Small intestine (tissue), 7 donors: ENCODE measurements at regions not wholly inside any gene's neighbourhood (a gene's known extent, or its start where the extent isn't known, plus 50 kb on each side); places are given as distances from the start of the nearest gene placed in this dataset.

Experiments used
- DNase-seq, 2 donors: peaks; one replicate each; pipeline versions ENCODE4 v3.0.0 to v3.0.0-alpha.2; 2013
- FAIRE-seq: peaks from 2 replicates; lab custom pipeline; 2012; peaks lifted over from hg19 to GRCh38; lab: Jason Lieb, UNC
- H3K27ac ChIP-seq, 3 donors: one replicate each; pipeline ENCODE4 v1.5.1; 2013; ENCODE audit warnings: low read length in 2 of 3, mild to moderate bottlenecking in 2 of 3, control low read depth in 1 of 3, inconsistent platforms in 1 of 3, low read depth in 1 of 3, moderate library complexity in 1 of 3
- H3K27me3 ChIP-seq, 3 donors: one replicate each; pipeline ENCODE4 v1.6.1; 2013; ENCODE audit warnings: low read length in 3 of 3, inconsistent platforms in 1 of 3; ENCODE audit not compliant: control insufficient read depth in 3 of 3, insufficient read depth in 3 of 3
- H3K36me3 ChIP-seq, 3 donors: one replicate each; pipeline ENCODE4 v1.6.1; 2013; ENCODE audit warnings: low read length in 3 of 3, inconsistent platforms in 1 of 3, low read depth in 1 of 3, mild to moderate bottlenecking in 1 of 3, moderate library complexity in 1 of 3; ENCODE audit not compliant: control insufficient read depth in 3 of 3, insufficient read depth in 2 of 3
- H3K4me1 ChIP-seq, 3 donors: one replicate each; pipeline ENCODE4 v1.6.1; 2013; ENCODE audit warnings: low read length in 2 of 3, inconsistent platforms in 1 of 3, low read depth in 1 of 3, mild to moderate bottlenecking in 1 of 3, moderate library complexity in 1 of 3; ENCODE audit not compliant: control insufficient read depth in 3 of 3, insufficient read depth in 2 of 3
- H3K4me3 ChIP-seq, 3 donors: one replicate each; pipeline ENCODE4 v1.5.1; 2013; ENCODE audit warnings: low read length in 3 of 3, control low read depth in 1 of 3, inconsistent platforms in 1 of 3, low read depth in 1 of 3, mild to moderate bottlenecking in 1 of 3, moderate library complexity in 1 of 3
- H3K9me3 ChIP-seq, 2 donors: one replicate each; pipeline ENCODE4 v1.6.1; 2013; ENCODE audit warnings: low read depth in 1 of 2, low read length in 1 of 2; ENCODE audit not compliant: control insufficient read depth in 2 of 2, insufficient read depth in 1 of 2
- WGBS, 3 donors: extraction: QIAGEN DNeasy Blood & Tissue Kit; methylation state at CpG; one replicate each; pipeline ENCODE4 v1.1.7; 2013; 5-methylcytosine and 5-hydroxymethylcytosine counted together
- donor health status: healthy with polysubstance abuse.
- donor health status: control.
- donor health status: control.
- donor health status: Bipolar disorder and iron deficiency.
- donor health status: healthy.

DNA sequence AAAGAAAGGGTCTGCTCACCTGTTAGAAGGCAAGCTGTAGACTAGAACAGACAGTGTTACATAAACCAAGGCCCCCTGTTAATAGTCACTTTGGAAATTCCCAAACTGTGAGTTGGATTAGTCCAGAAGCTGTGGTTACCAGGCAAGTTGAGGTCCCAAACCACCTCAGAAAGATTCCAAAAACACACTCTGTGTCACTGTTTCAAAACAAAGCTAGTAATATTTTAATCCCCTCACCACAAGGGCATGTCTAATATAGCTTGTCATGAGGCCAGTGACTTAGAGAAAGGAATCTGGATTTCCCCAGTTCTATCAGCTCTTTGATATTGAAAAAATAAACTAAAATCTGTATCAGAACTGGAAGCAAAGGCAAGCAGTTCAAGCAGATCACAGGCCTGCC lies 244.6 kb downstream of the HAO1 start:
- FAIRE-seq (no peak), DNase-seq (no peak)
- H3K9me3 ChIP-seq: no peaks in the 10 kb centered on the region
- no peaks in the 10 kb centered on the region for H3K4me1 ChIP-seq
- no peak overlapping the region for H3K27ac ChIP-seq
- H3K4me3 ChIP-seq: no peak overlapping the region
- no peaks in the 10 kb centered on the region for H3K36me3 ChIP-seq
- H3K27me3 ChIP-seq: no peaks in the 10 kb centered on the region

DNA sequence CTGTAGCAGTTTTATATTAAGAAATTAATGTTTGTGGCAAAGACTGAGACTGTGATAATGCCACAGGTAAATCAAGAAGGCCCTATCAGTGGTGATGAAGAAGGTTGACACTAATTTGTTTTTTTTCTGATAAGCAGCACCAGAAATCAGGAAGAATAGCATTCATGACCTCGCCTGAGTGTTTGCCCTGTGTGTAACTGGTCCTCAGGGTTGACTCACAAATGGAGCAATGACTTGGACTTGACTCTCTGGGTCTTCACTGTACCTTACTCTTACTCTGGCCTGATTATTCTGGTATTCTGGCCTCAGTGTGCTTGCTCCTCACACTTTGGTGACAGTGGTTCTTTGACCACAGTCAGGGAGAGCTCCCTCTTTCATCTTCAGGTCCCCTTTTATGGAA lies 243.9 kb downstream of the HAO1 start:
- FAIRE-seq (no peak), DNase-seq (no peak)
- no peak overlapping the region for H3K27ac ChIP-seq
- H3K4me1 ChIP-seq: no peaks in the 10 kb centered on the region
- no peak overlapping the region for H3K4me3 ChIP-seq
- no peaks in the 10 kb centered on the region for H3K36me3 ChIP-seq
- no peaks in the 10 kb centered on the region for H3K9me3 ChIP-seq
- no peaks in the 10 kb centered on the region for H3K27me3 ChIP-seq
- 14 to 56% (median 24%) methylated on average over 1 of the region's 1 CpG for WGBS, 3 donors

DNA sequence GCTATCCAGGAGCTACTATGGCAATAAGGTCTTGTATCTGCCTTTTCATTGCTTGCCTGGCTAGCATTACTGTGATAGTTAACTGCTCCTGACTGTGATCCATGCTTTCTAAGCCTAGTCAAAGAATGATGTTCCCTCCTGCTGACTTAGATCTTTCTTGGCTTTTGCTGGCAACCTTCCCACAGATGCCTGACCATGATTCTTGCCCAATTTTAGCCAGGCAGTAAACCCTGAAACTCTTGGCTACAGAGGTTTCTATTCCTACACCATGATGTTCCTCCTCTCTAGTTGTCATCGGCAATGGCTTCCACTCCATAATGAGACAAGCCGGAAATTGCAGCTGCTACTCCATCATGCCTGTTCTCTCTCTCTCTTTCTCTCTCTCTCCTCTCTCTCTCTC lies 238.1 kb downstream of the HAO1 start:
- FAIRE-seq (no peak), DNase-seq (no peak)
- no peaks in the 10 kb centered on the region for H3K4me1 ChIP-seq
- H3K27me3 ChIP-seq: no peaks in the 10 kb centered on the region
- no peak overlapping the region for H3K4me3 ChIP-seq
- H3K36me3 ChIP-seq: no peaks in the 10 kb centered on the region
- WGBS, 3 donors: 81 to 87% (median 87%) methylated on average over 2 of the region's 2 CpGs
- H3K27ac ChIP-seq: no peak overlapping the region
- no peaks in the 10 kb centered on the region for H3K9me3 ChIP-seq

DNA sequence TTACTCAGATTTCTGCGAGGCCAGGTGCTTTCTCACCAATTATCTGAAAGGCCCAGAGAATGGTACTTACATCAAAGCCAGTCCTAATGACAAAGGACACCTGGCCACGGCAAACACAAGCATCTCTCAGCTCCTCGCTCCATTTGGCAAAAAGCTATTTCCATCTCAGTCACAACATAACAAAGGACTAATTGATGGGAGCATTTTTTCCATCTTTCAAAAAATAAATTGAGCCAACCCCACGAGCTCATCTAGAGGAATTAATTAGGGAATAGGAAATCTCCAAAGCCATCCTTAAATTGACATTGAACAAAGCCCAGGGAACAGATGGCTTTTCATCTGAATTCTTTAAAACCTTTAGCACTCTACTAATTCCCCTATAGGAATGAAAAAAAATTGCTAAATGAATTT lies 236.7 kb downstream of the HAO1 start:
- no peaks in the 10 kb centered on the region for H3K36me3 ChIP-seq
- DNase-seq: no peak
- H3K9me3 ChIP-seq: no peaks in the 10 kb centered on the region
- no peak for FAIRE-seq
- H3K4me3 ChIP-seq: no peak overlapping the region
- H3K27ac ChIP-seq: no peak overlapping the region
- H3K4me1 ChIP-seq: no peaks in the 10 kb centered on the region
- 36 to 45% (median 37%) methylated on average over 4 of the region's 4 CpGs for WGBS, 3 donors
- H3K27me3 ChIP-seq: no peaks in the 10 kb centered on the region

GRCh38 chr20:7703996-7704395 lies 236.3 kb downstream of the HAO1 start:
- no peaks in the 10 kb centered on the region for H3K4me1 ChIP-seq
- no peak overlapping the region for H3K4me3 ChIP-seq
- FAIRE-seq (no peak), DNase-seq (no peak)
- H3K27me3 ChIP-seq: no peaks in the 10 kb centered on the region
- no peaks in the 10 kb centered on the region for H3K36me3 ChIP-seq
- WGBS, 3 donors: 51 to 74% (median 55%) methylated on average over 2 of the region's 2 CpGs
- no peak overlapping the region for H3K27ac ChIP-seq
- no peaks in the 10 kb centered on the region for H3K9me3 ChIP-seq

GRCh38 chr20:7708112-7708511 lies 232.1 kb downstream of the HAO1 start:
- 57 to 76% (median 60%) methylated on average over 2 of the region's 2 CpGs for WGBS, 3 donors
- Histone ChIP-seq H3K4me3 (no peak overlapping the region), H3K9me3 (no peaks in the 10 kb centered on the region), H3K27me3 (no peaks in the 10 kb centered on the region), H3K27ac (no peak overlapping the region), H3K36me3 (no peaks in the 10 kb centered on the region), H3K4me1 (no peaks in the 10 kb centered on the region)
- FAIRE-seq: no peak
- DNase-seq: no peak

DNA sequence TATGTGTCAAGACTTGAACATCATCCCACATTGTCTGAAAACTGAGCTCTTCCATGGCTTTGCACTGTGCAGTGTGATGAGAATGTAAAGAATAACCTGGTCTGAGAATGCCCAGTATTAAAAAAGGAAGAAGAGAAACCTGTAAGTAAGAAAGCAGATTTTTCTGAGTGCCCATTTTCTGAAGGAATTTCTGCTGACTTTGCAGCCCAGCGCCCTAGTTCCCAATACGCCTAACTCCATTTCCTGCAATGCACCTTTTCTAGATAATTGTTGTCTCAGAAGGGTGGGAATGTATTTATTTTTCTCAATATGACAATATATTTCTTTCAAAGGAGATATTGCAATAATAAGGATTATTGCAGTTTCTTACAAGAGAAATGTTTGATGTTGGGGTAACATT lies 231.5 kb downstream of the HAO1 start:
- FAIRE-seq: no peak

DNA sequence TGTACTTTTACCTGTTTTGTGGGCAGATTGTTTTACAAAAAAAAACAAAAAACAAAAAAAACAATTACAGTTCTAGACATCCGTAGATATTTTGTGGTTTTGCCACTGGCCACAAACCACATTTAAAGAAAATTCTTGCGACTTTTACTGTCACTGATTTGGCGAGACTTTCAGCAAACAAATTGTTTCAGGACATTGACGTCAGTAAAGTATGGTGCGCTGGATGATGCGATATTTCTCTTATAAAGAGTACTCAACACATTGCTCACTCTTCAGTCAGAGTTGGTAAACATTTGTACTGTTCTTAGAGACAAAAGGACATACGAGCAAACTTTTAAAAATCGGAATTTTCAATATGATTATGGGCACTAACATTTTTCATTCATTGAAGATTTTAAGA lies 229.8 kb downstream of the HAO1 start:
- FAIRE-seq: no peak
- no peaks in the 10 kb centered on the region for H3K36me3 ChIP-seq
- WGBS, 3 donors: 80 to 86% (median 83%) methylated on average over 8 of the region's 8 CpGs
- DNase-seq: no peak
- H3K9me3 ChIP-seq: no peaks in the 10 kb centered on the region
- no peaks in the 10 kb centered on the region for H3K27me3 ChIP-seq
- peaks cover 0 to 2% (median 0%) of the 10 kb centered on the region in 3 donors for H3K4me1 ChIP-seq
- H3K4me3 ChIP-seq: no peak overlapping the region
- H3K27ac ChIP-seq: no peak overlapping the region

More for the DNA sequence above, 231.5 kb downstream of the HAO1 start:
- 87 to 92% (median 92%) methylated on average over 2 of the region's 2 CpGs for WGBS, 3 donors
- no peaks in the 10 kb centered on the region for H3K4me1 ChIP-seq
- no peak overlapping the region for H3K27ac ChIP-seq
- DNase-seq: no peak
- no peaks in the 10 kb centered on the region for H3K27me3 ChIP-seq
- no peaks in the 10 kb centered on the region for H3K36me3 ChIP-seq
- no peaks in the 10 kb centered on the region for H3K9me3 ChIP-seq
- no peak overlapping the region for H3K4me3 ChIP-seq

DNA sequence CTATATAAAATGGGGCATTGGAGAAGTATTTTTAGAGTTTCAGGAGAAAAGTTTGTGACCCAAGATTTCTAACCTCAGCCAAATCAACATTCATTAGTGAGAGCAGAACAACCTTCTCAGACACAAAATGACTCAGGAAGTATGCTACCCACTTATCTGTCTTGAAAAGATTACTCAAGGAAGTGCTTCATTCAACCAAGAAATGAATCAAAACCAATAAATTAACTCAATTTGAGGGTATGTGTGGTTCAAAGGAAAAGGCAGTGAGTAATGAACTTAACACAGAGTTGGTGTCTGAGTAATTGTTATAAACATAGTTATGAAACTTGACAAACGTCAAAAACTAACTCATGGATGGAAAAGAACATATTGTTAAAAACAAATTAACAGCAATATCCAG lies 227.6 kb downstream of the HAO1 start:
- FAIRE-seq (no peak), DNase-seq (no peak)
- Histone ChIP-seq H3K27ac (no peak overlapping the region), H3K4me3 (no peak overlapping the region), H3K9me3 (no peaks in the 10 kb centered on the region), H3K36me3 (no peaks in the 10 kb centered on the region), H3K27me3 (no peaks in the 10 kb centered on the region), H3K4me1 (peaks cover 0 to 3% (median 0%) of the 10 kb centered on the region in 3 donors)
- WGBS, 3 donors: 57 to 76% (median 74%) methylated on average over 1 of the region's 1 CpG
